Epithelial cell of proximal tubule (primary cell): ENCODE measurements at regions not wholly inside any gene's neighbourhood (a gene's known extent, or its start where the extent isn't known, plus 50 kb on each side); places are given as distances from the start of the nearest gene placed in this dataset.

ENCODE experiments used
- DNase-seq: peaks from one replicate; pipeline ENCODE4 v3.0.0-alpha.2; 2011; ENCODE audit warnings: low read depth
- H3K4me3 ChIP-seq: 2 replicates; pipeline ENCODE4 v1.5.1; 2011; ENCODE audit warnings: low read depth, mild to moderate bottlenecking, low read length
- CTCF ChIP-seq: conservative IDR thresholded peaks from 2 replicates; pipeline ENCODE4 v1.5.1; 2012; ENCODE audit warnings: low read depth, mild to moderate bottlenecking, low read length

DNA sequence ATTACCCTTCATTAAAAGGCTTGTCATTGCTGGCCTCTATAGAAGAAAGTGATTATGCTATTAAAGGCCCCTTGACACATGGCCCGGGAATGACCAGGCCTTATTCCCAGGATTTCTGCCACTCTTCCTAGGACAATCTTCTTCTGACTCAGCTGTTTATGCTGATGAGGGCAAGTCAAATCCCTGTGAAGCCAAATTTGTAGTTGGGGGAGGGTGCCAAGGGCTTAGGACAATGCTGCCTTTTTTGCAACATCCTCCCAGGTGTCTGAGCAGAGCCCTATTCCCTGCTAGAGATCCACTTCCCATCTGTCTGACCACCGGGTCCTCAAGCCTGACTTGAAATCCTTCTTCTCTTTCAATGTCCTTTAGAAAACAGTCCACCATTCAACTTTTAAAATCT is 230.7 kb upstream of the SRRM4 start:
- H3K4me3 ChIP-seq = no peak overlapping the region
- DNase-seq = no peak
- no peak for TF ChIP-seq CTCF

DNA sequence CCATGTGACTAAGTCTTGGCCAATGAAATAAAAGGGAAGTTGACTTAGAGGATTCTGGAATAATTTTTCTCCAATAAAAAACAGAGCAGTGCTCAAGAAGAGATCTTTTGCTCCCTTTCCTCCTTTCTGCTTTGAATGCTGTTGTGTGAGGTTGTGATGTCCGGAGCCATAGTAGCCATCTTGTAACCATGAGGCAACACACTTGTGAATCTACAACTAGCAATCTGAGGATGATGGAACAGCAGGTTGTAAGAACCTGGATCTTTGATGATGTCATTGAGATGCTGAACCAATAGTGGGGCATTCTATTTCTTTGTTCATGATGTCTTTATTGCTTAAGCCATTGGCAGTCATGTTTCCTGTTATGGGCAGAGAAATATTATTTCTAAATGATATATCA is 230.0 kb upstream of the SRRM4 start:
- H3K4me3 ChIP-seq = no peak overlapping the region
- TF ChIP-seq CTCF = no peak
- no peak for DNase-seq

- H3K4me3 ChIP-seq = no peak overlapping the region
Observed at GRCh38 chr12:118760623-118761022, 220.7 kb upstream of the SRRM4 start.

DNA sequence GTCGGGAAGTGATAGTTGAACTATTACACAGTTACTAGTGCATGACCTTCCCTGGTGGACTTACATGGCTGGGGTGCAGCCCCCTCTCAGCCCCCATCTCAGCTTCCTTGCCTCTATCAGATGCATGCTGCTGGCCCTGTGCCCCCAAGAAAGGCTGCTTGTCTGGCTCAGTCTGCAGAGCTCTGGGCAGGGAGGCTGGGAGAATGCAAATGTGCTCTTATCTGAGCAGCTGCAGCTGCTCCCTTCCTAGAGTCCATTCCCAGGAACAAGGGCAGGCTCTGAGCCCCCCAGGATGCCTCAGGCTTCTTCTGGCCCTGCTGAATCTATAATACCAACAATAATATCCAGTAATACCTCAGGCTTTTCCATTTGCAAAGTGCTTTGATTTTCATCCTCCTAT is 218.1 kb upstream of the SRRM4 start:
- TF ChIP-seq CTCF = no peak
- H3K4me3 ChIP-seq = no peak overlapping the region
- no peak for DNase-seq

More at GRCh38 chr12:118760623-118761022, 220.7 kb upstream of the SRRM4 start:
- TF ChIP-seq CTCF = no peak
- DNase-seq = no peak

GRCh38 chr12:118773956-118774723 is 207.2 kb upstream of the SRRM4 start:
- no peak for TF ChIP-seq CTCF
- no peak overlapping the region for H3K4me3 ChIP-seq
- no peak for DNase-seq

DNA sequence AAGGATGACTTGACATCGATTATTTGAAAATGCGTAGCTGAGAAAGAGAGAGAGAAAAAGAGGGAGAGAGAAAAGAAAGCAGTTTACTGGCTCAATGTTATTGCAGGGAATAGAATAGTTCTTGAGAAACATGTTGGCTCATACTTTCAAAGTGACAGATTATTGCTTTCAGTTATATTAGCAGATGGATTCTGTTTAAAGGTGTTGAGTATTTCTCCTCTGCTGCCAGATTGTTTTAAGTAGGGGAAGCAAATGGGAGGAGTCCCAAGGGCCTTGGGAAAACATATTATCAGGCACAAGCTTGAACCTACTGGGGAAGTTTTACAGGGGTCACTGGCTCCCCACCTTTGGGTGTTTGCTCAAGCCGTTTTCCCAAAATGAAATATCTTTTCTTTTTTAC is 203.8 kb upstream of the SRRM4 start:
- H3K4me3 ChIP-seq = no peak overlapping the region
- TF ChIP-seq CTCF = no peak
- no peak for DNase-seq

- no peak for DNase-seq
- no peak for TF ChIP-seq CTCF
- no peak overlapping the region for H3K4me3 ChIP-seq
Observed at GRCh38 chr12:118778077-118778476, 203.3 kb upstream of the SRRM4 start.
